ENCODE measurements at regions not wholly inside any gene's neighbourhood (a gene's known extent, or its start where the extent isn't known, plus 50 kb on each side); places are given as distances from the start of the nearest gene placed in this dataset.

- intact Hi-C loops (cut with micrococcal nuclease), result loop anchor here (5.0 kb wide), 1 partner anchor 307 kb away; no protein-coding TSS in a partner anchor
- Histone ChIP-seq H3K27me3 (ENCODE audit: control insufficient read depth in 2 of 2, insufficient read depth in 2 of 2, low read length in 2 of 2) (no peaks in the 10 kb centered on the region), H4K20me1 (replicated peaks; ENCODE audit: control insufficient read depth, extremely low read depth, insufficient read depth, low read length) (no peaks in the 10 kb centered on the region), H2AFZ (ENCODE audit: low read depth, low read length) (no peak overlapping the region), H3K4me1 (ENCODE audit: control insufficient read depth, extremely low read depth, insufficient read depth, low read length) (peaks cover 35% of the 10 kb centered on the region), H3K4me2 (ENCODE audit: insufficient read depth, low read length) (no peak overlapping the region), H3K9me3 (replicated peaks; ENCODE audit: control insufficient read depth, insufficient read depth, low read length) (no peaks in the 10 kb centered on the region), H3K36me3 (ENCODE audit: control insufficient read depth in 2 of 2, extremely low read depth in 1 of 2, insufficient read depth in 2 of 2, low read length in 2 of 2) (no peaks in the 10 kb centered on the region), H3K4me3 (replicated peaks in 1 of 3; ENCODE audit: insufficient read depth in 1 of 3, low read depth in 1 of 3, low read length in 3 of 3) (no peak overlapping the region), H3K27ac (ENCODE audit: insufficient read depth, low read depth, low read length) (no peak overlapping the region), H3K79me2 (ENCODE audit: control insufficient read depth, insufficient read depth, low read length) (no peaks in the 10 kb centered on the region), H3K9ac (replicated peaks; ENCODE audit: extremely low read depth, insufficient read depth, low read length) (no peak overlapping the region), H3K9me1 (replicated peaks; ENCODE audit: control insufficient read depth, extremely low read depth, insufficient read depth, low read length) (no peaks in the 10 kb centered on the region)
- CTCF ChIA-PET, result interaction anchor here (1.0 to 1.5 kb wide), 2 partner anchors 10 to 13 kb away, joined by 3 to 4 read pairs; no protein-coding TSS in a partner anchor
- dilution Hi-C loops (cut with MboI; ENCODE audit: extremely low pct_ligation_motif_present, low sequenced_read_pairs), result no loop called here
- no TSS peak for BruUV-seq (replicated peaks)
- DNase-seq (ENCODE audit: low read depth, low spot score) (no peak), FAIRE-seq (no peak)
- TF ChIP-seq GATA2 (IDR thresholded peaks at IDR 0.05; ENCODE audit: insufficient read depth, insufficient read length, low read depth, low read length) (no peak), POLR2A (IDR thresholded peaks at IDR 0.05; ENCODE audit: low read depth, low read length) (no peak), CTCF (IDR thresholded peaks at IDR 0.05; ENCODE audit: extremely low read depth in 1 of 2, insufficient read depth in 1 of 2, low read depth in 1 of 2, low read length in 2 of 2) (no peak), POLR2AphosphoS5 (IDR thresholded peaks at IDR 0.05; ENCODE audit: insufficient read depth, low read depth, low read length) (no peak), FOS (IDR thresholded peaks at IDR 0.05; ENCODE audit: borderline replicate concordance, insufficient read depth, low read length) (no peak), MYC (IDR thresholded peaks at IDR 0.05; ENCODE audit: low read depth, low read length) (no peak), EZH2 (IDR thresholded peaks at IDR 0.05; ENCODE audit: borderline replicate concordance, low read depth, low read length, severe bottlenecking) (no peak), JUN (IDR thresholded peaks at IDR 0.05; ENCODE audit: borderline replicate concordance, insufficient read depth, insufficient read length, low read depth) (no peak)
- TF ChIP-seq, protein P1, sequence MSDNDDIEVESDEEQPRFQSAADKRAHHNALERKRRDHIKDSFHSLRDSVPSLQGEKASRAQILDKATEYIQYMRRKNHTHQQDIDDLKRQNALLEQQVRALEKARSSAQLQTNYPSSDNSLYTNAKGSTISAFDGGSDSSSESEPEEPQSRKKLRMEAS (IDR thresholded peaks at IDR 0.05; ENCODE audit: insufficient read depth, insufficient read length), result no peak
- POLR2A ChIA-PET, result no interaction called here
Observed at GRCh38 chr13:34464011-34464410, 478.1 kb upstream of the NBEA start.
